ENCODE measurements at regions not wholly inside any gene's neighbourhood (a gene's known extent, or its start where the extent isn't known, plus 50 kb on each side); places are given as distances from the start of the nearest gene placed in this dataset.

- H3K27ac ChIP-seq (ENCODE audit: insufficient read length, low read depth, low read length), result no peak overlapping the region
- WGBS (ENCODE audit: extremely low coverage, insufficient read length, low lambda C conversion rate), result no CpG with 5 or more reads among the region's 1 CpG
- H3K9me3 Mint-ChIP-seq, result no peaks in the 10 kb centered on the region
Measured at GRCh38 chr5:163222982-163223381, 214.4 kb upstream of the CCNG1 start.

More at GRCh38 chr5:163222982-163223381, 214.4 kb upstream of the CCNG1 start:
- H3T11ph ChIP-seq (ENCODE audit: low read length), result no peak overlapping the region
- Mint-ChIP-seq H3K27ac (no peak overlapping the region), H3K36me3 (ENCODE audit: insufficient read depth in 1 of 3, low read depth in 3 of 3) (no peaks in the 10 kb centered on the region), H3K4me3 (no peak overlapping the region), H3K4me1 (no peaks in the 10 kb centered on the region), H3K27me3 (ENCODE audit: low read depth) (no peaks in the 10 kb centered on the region; the same call in 1 of the 2 replicates)
- no peak overlapping the region for H3K56ac ChIP-seq (ENCODE audit: insufficient read length, low read depth, low read length)
- H4K91ac ChIP-seq (ENCODE audit: insufficient read length, low read depth, low read length), result no peak overlapping the region
- H3K79me2 ChIP-seq (ENCODE audit: insufficient read depth, low read length), result no peaks in the 10 kb centered on the region
- no peak for DNase-seq
- no peak overlapping the region for H3K23ac ChIP-seq (ENCODE audit: insufficient read length, low read depth, low read length)
- H3K9me3 ChIP-seq (ENCODE audit: control insufficient read depth, low read depth, low read length), result no peaks in the 10 kb centered on the region
- H3K4ac ChIP-seq (ENCODE audit: low read depth, low read length), result no peak overlapping the region
- no peaks in the 10 kb centered on the region for H3K23me2 ChIP-seq (ENCODE audit: insufficient read length, low read depth, low read length, poor library complexity, severe bottlenecking)
- no peak overlapping the region for H2BK5ac ChIP-seq (ENCODE audit: insufficient read length, low read length)
- no peak overlapping the region for H2AK5ac ChIP-seq (ENCODE audit: insufficient read length, low read length)
- no peak overlapping the region for H3K9ac ChIP-seq (ENCODE audit: extremely low read depth, insufficient read length, low read length)
- H3K27me3 ChIP-seq (ENCODE audit: insufficient read depth, low read length), result no peaks in the 10 kb centered on the region
- H4K8ac ChIP-seq (replicated peaks; ENCODE audit: insufficient read length, low read depth, low read length), result no peak overlapping the region
- H3K14ac ChIP-seq (ENCODE audit: insufficient read depth, low read length), result no peak overlapping the region
- no peak overlapping the region for H2BK20ac ChIP-seq (ENCODE audit: low read depth, low read length, poor library complexity, severe bottlenecking)
- H3K79me1 ChIP-seq (ENCODE audit: insufficient read depth, low read depth, low read length, poor library complexity, severe bottlenecking), result no peaks in the 10 kb centered on the region
- H2BK15ac ChIP-seq (ENCODE audit: low read depth, low read length), result no peak overlapping the region
- TF ChIP-seq CTCF (conservative IDR thresholded peaks at IDR 0.05), result no peak
- no peak overlapping the region for H2BK12ac ChIP-seq (ENCODE audit: insufficient read length, low read depth, low read length)
- H3K4me2 ChIP-seq (ENCODE audit: insufficient read depth, insufficient read length, low read length), result no peak overlapping the region
- no peaks in the 10 kb centered on the region for H4K20me1 ChIP-seq (ENCODE audit: control insufficient read depth, insufficient read depth, insufficient read length)
- no peak overlapping the region for H3K18ac ChIP-seq (ENCODE audit: insufficient read length, low read depth, low read length)
- H2BK120ac ChIP-seq (ENCODE audit: low read depth, low read length, poor library complexity, severe bottlenecking), result no peak overlapping the region
- no peak overlapping the region for H4K5ac ChIP-seq (ENCODE audit: insufficient read length, low read depth, low read length)
- no peak overlapping the region for H2AFZ ChIP-seq (ENCODE audit: low read length)
- H3K4me1 ChIP-seq (ENCODE audit: insufficient read depth, low read length), result no peaks in the 10 kb centered on the region
